ENCODE measurements at regions not wholly inside any gene's neighbourhood (a gene's known extent, or its start where the extent isn't known, plus 50 kb on each side); places are given as distances from the start of the nearest gene placed in this dataset.

DNA sequence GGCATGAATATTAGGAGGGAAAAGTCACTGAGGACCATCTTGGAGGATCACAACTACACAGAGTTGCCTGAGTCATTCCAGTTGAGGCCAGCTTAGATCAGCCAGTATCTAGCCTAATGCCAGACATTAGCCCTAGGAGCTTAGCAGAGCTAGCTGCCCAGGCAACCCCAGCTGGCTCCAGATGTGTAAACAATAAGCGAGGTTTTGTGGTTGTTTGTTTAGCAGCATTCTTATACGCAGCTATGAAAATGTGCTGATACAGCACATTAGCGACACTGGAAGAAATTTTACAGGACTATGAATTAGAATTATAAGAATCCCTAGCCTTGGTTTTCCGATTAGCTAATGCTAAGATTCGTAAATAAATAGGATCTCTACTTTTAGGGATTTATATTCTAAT, 59.3 kb downstream of the BTBD3 start:
- Histone ChIP-seq H3K4me1 (ENCODE audit: control insufficient read depth in 4 of 4, insufficient read depth in 4 of 4, low read length in 3 of 4) (no peaks in the 10 kb centered on the region), H3K9me3 (ENCODE audit: control insufficient read depth in 4 of 4, low read length in 3 of 4) (no peaks in the 10 kb centered on the region), H3K4me3 (ENCODE audit: low read depth in 1 of 3, low read length in 3 of 3) (no peak overlapping the region), H3K36me3 (ENCODE audit: control insufficient read depth in 4 of 4, insufficient read depth in 3 of 4, low read depth in 1 of 4, low read length in 3 of 4) (no peaks in the 10 kb centered on the region), H3K27ac (ENCODE audit: low read depth in 1 of 2, low read length in 2 of 2) (no peak overlapping the region), H3K27me3 (ENCODE audit: control insufficient read depth in 4 of 4, insufficient read depth in 4 of 4, low read length in 3 of 4) (no peaks in the 10 kb centered on the region), H3K9ac (ENCODE audit: low read depth in 1 of 2, low read length in 2 of 2) (no peak overlapping the region)
- WGBS, result 68% methylated on average over 5 of the region's 5 CpGs
- TF ChIP-seq JUND (IDR thresholded peaks at IDR 0.05) (no peak), HNF4A (conservative IDR thresholded peaks at IDR 0.05) (no peak), HNF4G (IDR thresholded peaks at IDR 0.05) (no peak), RXRA (IDR thresholded peaks at IDR 0.05) (no peak), GABPA (IDR thresholded peaks at IDR 0.05 in 1 of 2, conservative IDR thresholded peaks at IDR 0.05 in 1 of 2) (no peak), FOXA1 (IDR thresholded peaks at IDR 0.05) (no peak), TAF1 (conservative IDR thresholded peaks at IDR 0.05) (no peak)
- TF ChIP-seq, protein P1, sequence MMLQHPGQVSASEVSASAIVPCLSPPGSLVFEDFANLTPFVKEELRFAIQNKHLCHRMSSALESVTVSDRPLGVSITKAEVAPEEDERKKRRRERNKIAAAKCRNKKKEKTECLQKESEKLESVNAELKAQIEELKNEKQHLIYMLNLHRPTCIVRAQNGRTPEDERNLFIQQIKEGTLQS (IDR thresholded peaks at IDR 0.05), result no peak
- TF ChIP-seq, protein P2, sequence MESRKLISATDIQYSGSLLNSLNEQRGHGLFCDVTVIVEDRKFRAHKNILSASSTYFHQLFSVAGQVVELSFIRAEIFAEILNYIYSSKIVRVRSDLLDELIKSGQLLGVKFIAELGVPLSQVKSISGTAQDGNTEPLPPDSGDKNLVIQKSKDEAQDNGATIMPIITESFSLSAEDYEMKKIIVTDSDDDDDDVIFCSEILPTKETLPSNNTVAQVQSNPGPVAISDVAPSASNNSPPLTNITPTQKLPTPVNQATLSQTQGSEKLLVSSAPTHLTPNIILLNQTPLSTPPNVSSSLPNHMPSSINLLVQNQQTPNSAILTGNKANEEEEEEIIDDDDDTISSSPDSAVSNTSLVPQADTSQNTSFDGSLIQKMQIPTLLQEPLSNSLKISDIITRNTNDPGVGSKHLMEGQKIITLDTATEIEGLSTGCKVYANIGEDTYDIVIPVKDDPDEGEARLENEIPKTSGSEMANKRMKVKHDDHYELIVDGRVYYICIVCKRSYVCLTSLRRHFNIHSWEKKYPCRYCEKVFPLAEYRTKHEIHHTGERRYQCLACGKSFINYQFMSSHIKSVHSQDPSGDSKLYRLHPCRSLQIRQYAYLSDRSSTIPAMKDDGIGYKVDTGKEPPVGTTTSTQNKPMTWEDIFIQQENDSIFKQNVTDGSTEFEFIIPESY (IDR thresholded peaks at IDR 0.05), result no peak
- DNase-seq (ENCODE audit: low spot score), result no peak

DNA sequence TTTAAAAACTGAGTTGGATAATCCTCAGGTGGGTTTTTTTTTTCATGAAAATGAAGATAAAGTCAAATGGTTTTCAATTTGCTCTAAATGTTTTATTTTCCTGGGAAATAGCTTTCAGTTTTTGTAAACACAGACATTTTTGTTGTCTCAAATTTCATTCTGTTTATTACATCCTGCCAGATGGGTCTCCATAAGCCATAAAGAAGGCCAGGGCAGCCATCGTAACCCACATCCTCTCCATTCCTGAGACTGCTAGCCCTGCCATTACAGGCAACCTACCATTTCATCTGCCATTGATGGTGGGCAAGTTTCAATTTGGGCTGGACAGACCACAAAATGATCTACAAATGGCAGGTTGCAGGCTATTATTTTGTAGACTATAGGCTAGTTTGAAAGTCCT, 60.8 kb downstream of the BTBD3 start:
- H3K4me3 ChIP-seq (ENCODE audit: low read depth in 1 of 3, low read length in 3 of 3), result no peak overlapping the region
- peaks cover 0 to 4% (median 0%) of the 10 kb centered on the region in 4 donors for H3K4me1 ChIP-seq (ENCODE audit: control insufficient read depth in 4 of 4, insufficient read depth in 4 of 4, low read length in 3 of 4)
- no peak overlapping the region for H3K27ac ChIP-seq (ENCODE audit: low read depth in 1 of 2, low read length in 2 of 2)
- DNase-seq (ENCODE audit: low spot score), result no peak
- H3K9ac ChIP-seq (ENCODE audit: low read depth in 1 of 2, low read length in 2 of 2), result no peak overlapping the region
- H3K9me3 ChIP-seq (ENCODE audit: control insufficient read depth in 4 of 4, low read length in 3 of 4), result no peaks in the 10 kb centered on the region
- 87% methylated on average over 1 of the region's 1 CpG for WGBS
- no peaks in the 10 kb centered on the region for H3K36me3 ChIP-seq (ENCODE audit: control insufficient read depth in 4 of 4, insufficient read depth in 3 of 4, low read depth in 1 of 4, low read length in 3 of 4)
- TF ChIP-seq YY1 (IDR thresholded peaks at IDR 0.05) (no peak), NR2F2 (IDR thresholded peaks at IDR 0.05) (no peak), FOXA1 (IDR thresholded peaks at IDR 0.05) (no peak), HNF4A (conservative IDR thresholded peaks at IDR 0.05) (no peak)
- TF ChIP-seq, protein P1 (IDR thresholded peaks at IDR 0.05), result no peak
- H3K27me3 ChIP-seq (ENCODE audit: control insufficient read depth in 4 of 4, insufficient read depth in 4 of 4, low read length in 3 of 4), result no peaks in the 10 kb centered on the region

DNA sequence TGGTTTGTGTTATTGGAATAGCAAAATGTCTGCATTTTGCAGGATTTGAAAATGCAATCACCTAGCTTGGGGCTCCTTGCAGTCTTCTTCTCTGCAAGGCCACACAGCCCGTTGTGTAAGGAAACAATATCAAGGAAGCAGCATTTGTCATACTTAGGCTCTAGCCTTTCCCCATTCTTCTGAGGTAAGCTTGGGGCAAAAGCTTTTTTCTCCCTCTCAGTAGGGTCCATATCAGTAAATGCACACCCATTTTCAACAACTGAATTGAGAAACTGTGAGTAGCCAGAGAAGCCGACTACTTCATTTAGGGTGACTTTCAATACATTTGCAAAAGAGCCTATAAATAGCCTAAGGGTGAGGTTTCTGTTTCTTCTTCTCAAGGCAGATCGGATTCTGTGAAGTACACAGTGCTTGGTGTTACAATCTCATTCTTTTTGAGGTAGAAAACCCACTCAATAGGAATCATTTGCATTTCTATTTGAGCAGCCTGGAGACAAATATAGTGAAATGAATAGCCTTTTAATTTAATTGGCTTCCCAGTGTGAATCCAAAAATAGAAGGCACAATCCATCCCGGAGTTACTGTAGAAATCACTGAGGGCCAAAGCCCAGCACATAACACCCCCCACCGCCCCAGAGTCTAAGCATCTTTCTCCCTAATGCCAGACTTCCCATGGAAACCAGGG, 61.8 kb downstream of the BTBD3 start:
- H3K9ac ChIP-seq (ENCODE audit: low read depth in 1 of 2, low read length in 2 of 2), result no peak overlapping the region
- H3K27me3 ChIP-seq (ENCODE audit: control insufficient read depth in 4 of 4, insufficient read depth in 4 of 4, low read length in 3 of 4), result no peaks in the 10 kb centered on the region
- 70% methylated on average over 5 of the region's 5 CpGs for WGBS
- no peaks in the 10 kb centered on the region for H3K36me3 ChIP-seq (ENCODE audit: control insufficient read depth in 4 of 4, insufficient read depth in 3 of 4, low read depth in 1 of 4, low read length in 3 of 4)
- no peak overlapping the region for H3K4me3 ChIP-seq (ENCODE audit: low read depth in 1 of 3, low read length in 3 of 3)
- no peaks in the 10 kb centered on the region for H3K9me3 ChIP-seq (ENCODE audit: control insufficient read depth in 4 of 4, low read length in 3 of 4)
- no peak for DNase-seq (ENCODE audit: low spot score)
- no peak overlapping the region for H3K27ac ChIP-seq (ENCODE audit: low read depth in 1 of 2, low read length in 2 of 2)
- peaks cover 0 to 4% (median 0%) of the 10 kb centered on the region in 4 donors for H3K4me1 ChIP-seq (ENCODE audit: control insufficient read depth in 4 of 4, insufficient read depth in 4 of 4, low read length in 3 of 4)
- TF ChIP-seq GABPA (IDR thresholded peaks at IDR 0.05 in 1 of 2, conservative IDR thresholded peaks at IDR 0.05 in 1 of 2) (no peak), HNF4A (conservative IDR thresholded peaks at IDR 0.05) (no peak), FOXA1 (IDR thresholded peaks at IDR 0.05) (no peak), FOXA2 (IDR thresholded peaks at IDR 0.05) (no peak), RAD21 (IDR thresholded peaks at IDR 0.05) (no peak), NR2F2 (IDR thresholded peaks at IDR 0.05) (no peak), RXRA (IDR thresholded peaks at IDR 0.05) (no peak), YY1 (IDR thresholded peaks at IDR 0.05) (no peak), TAF1 (conservative IDR thresholded peaks at IDR 0.05) (no peak), JUND (IDR thresholded peaks at IDR 0.05) (no peak), HNF4G (IDR thresholded peaks at IDR 0.05) (no peak)
- TF ChIP-seq, protein P3, sequence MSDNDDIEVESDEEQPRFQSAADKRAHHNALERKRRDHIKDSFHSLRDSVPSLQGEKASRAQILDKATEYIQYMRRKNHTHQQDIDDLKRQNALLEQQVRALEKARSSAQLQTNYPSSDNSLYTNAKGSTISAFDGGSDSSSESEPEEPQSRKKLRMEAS (IDR thresholded peaks at IDR 0.05), result no peak
- TF ChIP-seq, protein P4, sequence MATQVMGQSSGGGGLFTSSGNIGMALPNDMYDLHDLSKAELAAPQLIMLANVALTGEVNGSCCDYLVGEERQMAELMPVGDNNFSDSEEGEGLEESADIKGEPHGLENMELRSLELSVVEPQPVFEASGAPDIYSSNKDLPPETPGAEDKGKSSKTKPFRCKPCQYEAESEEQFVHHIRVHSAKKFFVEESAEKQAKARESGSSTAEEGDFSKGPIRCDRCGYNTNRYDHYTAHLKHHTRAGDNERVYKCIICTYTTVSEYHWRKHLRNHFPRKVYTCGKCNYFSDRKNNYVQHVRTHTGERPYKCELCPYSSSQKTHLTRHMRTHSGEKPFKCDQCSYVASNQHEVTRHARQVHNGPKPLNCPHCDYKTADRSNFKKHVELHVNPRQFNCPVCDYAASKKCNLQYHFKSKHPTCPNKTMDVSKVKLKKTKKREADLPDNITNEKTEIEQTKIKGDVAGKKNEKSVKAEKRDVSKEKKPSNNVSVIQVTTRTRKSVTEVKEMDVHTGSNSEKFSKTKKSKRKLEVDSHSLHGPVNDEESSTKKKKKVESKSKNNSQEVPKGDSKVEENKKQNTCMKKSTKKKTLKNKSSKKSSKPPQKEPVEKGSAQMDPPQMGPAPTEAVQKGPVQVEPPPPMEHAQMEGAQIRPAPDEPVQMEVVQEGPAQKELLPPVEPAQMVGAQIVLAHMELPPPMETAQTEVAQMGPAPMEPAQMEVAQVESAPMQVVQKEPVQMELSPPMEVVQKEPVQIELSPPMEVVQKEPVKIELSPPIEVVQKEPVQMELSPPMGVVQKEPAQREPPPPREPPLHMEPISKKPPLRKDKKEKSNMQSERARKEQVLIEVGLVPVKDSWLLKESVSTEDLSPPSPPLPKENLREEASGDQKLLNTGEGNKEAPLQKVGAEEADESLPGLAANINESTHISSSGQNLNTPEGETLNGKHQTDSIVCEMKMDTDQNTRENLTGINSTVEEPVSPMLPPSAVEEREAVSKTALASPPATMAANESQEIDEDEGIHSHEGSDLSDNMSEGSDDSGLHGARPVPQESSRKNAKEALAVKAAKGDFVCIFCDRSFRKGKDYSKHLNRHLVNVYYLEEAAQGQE (IDR thresholded peaks at IDR 0.05), result no peak
- TF ChIP-seq, protein P1 (IDR thresholded peaks at IDR 0.05), result no peak
- TF ChIP-seq, protein P2 (IDR thresholded peaks at IDR 0.05), result no peak
